Transverse colon (tissue), 4 donors: ENCODE measurements at regions not wholly inside any gene's neighbourhood (a gene's known extent, or its start where the extent isn't known, plus 50 kb on each side); places are given as distances from the start of the nearest gene placed in this dataset.

Experiments used
- POLR2A ChIP-seq: fragments of 450-650 bp; IDR thresholded peaks from one replicate; pipeline ENCODE4 v1.6.1; 2016; ENCODE audit warnings: antibody characterized with exemption, mild to moderate bottlenecking, moderate library complexity
- POLR2AphosphoS5 ChIP-seq, 3 donors: sonication (generic); formaldehyde crosslinking; IDR thresholded peaks; one replicate each; pipeline ENCODE4 v1.6.1; 2016; ENCODE audit warnings: antibody characterized with exemption in 3 of 3
- TF ChIP-seq, protein P1 (sequence below), 5 experiments: fragments of 200-600 bp in 3 of 5; fragments of 450-650 bp in 2 of 5; sonication (generic) in 3 of 5; IDR thresholded peaks; 1 replicate in 2 of 5; 2 replicates in 3 of 5; pipeline ENCODE4 v1.5.1; 2016 to 2017; ENCODE audit warnings: antibody characterized with exemption in 5 of 5, inconsistent platforms in 3 of 5, mild to moderate bottlenecking in 2 of 5, moderate library complexity in 1 of 5

DNA sequence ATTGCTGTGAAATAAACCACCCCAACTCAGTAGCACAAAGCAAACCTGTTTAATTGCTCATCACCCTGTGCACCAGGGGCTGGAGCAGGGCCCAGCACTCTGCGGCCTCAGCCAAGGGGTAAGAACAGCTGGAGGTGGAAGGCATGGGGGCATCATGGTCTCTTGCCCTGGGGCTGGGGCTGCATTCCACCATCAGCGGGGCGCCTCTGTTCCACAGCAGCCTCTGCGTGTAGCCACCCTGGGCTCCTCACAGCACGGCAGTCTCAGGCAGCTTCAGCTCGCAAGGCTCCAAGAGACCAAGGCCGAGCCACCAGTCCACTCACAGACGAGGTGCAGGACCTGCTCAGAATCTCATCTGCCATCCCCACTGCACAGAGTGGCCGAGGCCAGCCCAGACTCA lies 630.7 kb downstream of the TBC1D22A start:
- TF ChIP-seq, protein P1, sequence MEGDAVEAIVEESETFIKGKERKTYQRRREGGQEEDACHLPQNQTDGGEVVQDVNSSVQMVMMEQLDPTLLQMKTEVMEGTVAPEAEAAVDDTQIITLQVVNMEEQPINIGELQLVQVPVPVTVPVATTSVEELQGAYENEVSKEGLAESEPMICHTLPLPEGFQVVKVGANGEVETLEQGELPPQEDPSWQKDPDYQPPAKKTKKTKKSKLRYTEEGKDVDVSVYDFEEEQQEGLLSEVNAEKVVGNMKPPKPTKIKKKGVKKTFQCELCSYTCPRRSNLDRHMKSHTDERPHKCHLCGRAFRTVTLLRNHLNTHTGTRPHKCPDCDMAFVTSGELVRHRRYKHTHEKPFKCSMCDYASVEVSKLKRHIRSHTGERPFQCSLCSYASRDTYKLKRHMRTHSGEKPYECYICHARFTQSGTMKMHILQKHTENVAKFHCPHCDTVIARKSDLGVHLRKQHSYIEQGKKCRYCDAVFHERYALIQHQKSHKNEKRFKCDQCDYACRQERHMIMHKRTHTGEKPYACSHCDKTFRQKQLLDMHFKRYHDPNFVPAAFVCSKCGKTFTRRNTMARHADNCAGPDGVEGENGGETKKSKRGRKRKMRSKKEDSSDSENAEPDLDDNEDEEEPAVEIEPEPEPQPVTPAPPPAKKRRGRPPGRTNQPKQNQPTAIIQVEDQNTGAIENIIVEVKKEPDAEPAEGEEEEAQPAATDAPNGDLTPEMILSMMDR (IDR thresholded peaks at IDR 0.05): no peak
- TF ChIP-seq POLR2A: no peak
- no peak for TF ChIP-seq POLR2AphosphoS5 (IDR thresholded peaks at IDR 0.05)
